ENCODE measurements at regions not wholly inside any gene's neighbourhood (a gene's known extent, or its start where the extent isn't known, plus 50 kb on each side); places are given as distances from the start of the nearest gene placed in this dataset.
"Not testable (repeated sequence)": the region's sequence is repeated elsewhere in the genome, so short reads cannot be mapped to it uniquely, and the experiment has no call there.

GRCh38 chr19:29873801-29874575 is 62.2 kb downstream of the CCNE1 start:
- ATAC-seq (no peak), DNase-seq (ENCODE audit: missing footprints) (no peak)
- intact Hi-C loops (cut with DNase I): loop anchor here (1.0 to 2.0 kb wide), 2 partner anchors 103 to 143 kb away; no protein-coding TSS in a partner anchor

- ATAC-seq (no peak), DNase-seq (ENCODE audit: missing footprints) (no peak)
- intact Hi-C loops (cut with DNase I): loop anchor here (5.0 kb wide), 1 partner anchor 776 kb away; no protein-coding TSS in a partner anchor
Measured at GRCh38 chr19:29875931-29876330, 64.1 kb downstream of the CCNE1 start.

GRCh38 chr19:29876414-29876813 is 64.6 kb downstream of the CCNE1 start:
- intact Hi-C loops (cut with DNase I): loop anchor here (5.0 kb wide), 1 partner anchor 776 kb away; no protein-coding TSS in a partner anchor

GRCh38 chr19:29876908-29877307 is 65.1 kb downstream of the CCNE1 start:
- intact Hi-C loops (cut with DNase I): loop anchor here (5.0 kb wide), 1 partner anchor 775 kb away; no protein-coding TSS in a partner anchor
- DNase-seq (ENCODE audit: missing footprints); ATAC-seq: not testable (repeated sequence)

More at GRCh38 chr19:29876414-29876813, 64.6 kb downstream of the CCNE1 start:
- DNase-seq (ENCODE audit: missing footprints): no peak
- ATAC-seq: no peak

- DNase-seq (ENCODE audit: missing footprints) (no peak), ATAC-seq (peak; percentile 33)
- intact Hi-C loops (cut with DNase I): loop anchor here (2.0 to 5.0 kb wide), 2 partner anchors 146 to 773 kb away; no protein-coding TSS in a partner anchor
Measured at GRCh38 chr19:29878973-29879654, 62.9 kb upstream of the URI1 start.

GRCh38 chr19:29879655-29879974 is 62.4 kb upstream of the URI1 start:
- DNase-seq (ENCODE audit: missing footprints): no peak
- no peak for ATAC-seq
- intact Hi-C loops (cut with DNase I): loop anchor here (2.0 to 5.0 kb wide), 2 partner anchors 147 to 773 kb away; no protein-coding TSS in a partner anchor

- ATAC-seq: no peak
- intact Hi-C loops (cut with DNase I): no loop called here
- DNase-seq (ENCODE audit: missing footprints): no peak
Measured at GRCh38 chr19:29880498-29881081, 61.4 kb upstream of the URI1 start.

- intact Hi-C loops (cut with DNase I): no loop called here
- no peak for DNase-seq (ENCODE audit: missing footprints)
- no peak for ATAC-seq
Measured at GRCh38 chr19:29881386-29881785, 60.7 kb upstream of the URI1 start.

GRCh38 chr19:29882719-29883105 is 59.3 kb upstream of the URI1 start:
- no peak for DNase-seq (ENCODE audit: missing footprints)
- no peak for ATAC-seq
- intact Hi-C loops (cut with DNase I): no loop called here

GRCh38 chr19:29884044-29884443 is 58.0 kb upstream of the URI1 start:
- intact Hi-C loops (cut with DNase I): no loop called here

GRCh38 chr19:29884466-29884865 is 57.6 kb upstream of the URI1 start:
- intact Hi-C loops (cut with DNase I): no loop called here
- no peak for ATAC-seq
- no peak for DNase-seq (ENCODE audit: missing footprints)

More at GRCh38 chr19:29884044-29884443, 58.0 kb upstream of the URI1 start:
- DNase-seq (ENCODE audit: missing footprints) (no peak), ATAC-seq (no peak)

- intact Hi-C loops (cut with DNase I); ATAC-seq; DNase-seq (ENCODE audit: missing footprints): not testable (repeated sequence)
Measured at GRCh38 chr19:29886106-29886505, 55.9 kb upstream of the URI1 start.

GRCh38 chr19:29886586-29886985 is 55.5 kb upstream of the URI1 start:
- ATAC-seq: no peak
- intact Hi-C loops (cut with DNase I): no loop called here
- DNase-seq (ENCODE audit: missing footprints): no peak

GRCh38 chr19:29887442-29887855 is 54.6 kb upstream of the URI1 start:
- intact Hi-C loops (cut with DNase I): no loop called here
- peak; percentile 64 for ATAC-seq
- no peak for DNase-seq (ENCODE audit: missing footprints)

- intact Hi-C loops (cut with DNase I); DNase-seq (ENCODE audit: missing footprints); ATAC-seq: not testable (repeated sequence)
Measured at GRCh38 chr19:29888047-29888446, 54.0 kb upstream of the URI1 start.

- no peak for DNase-seq (ENCODE audit: missing footprints)
- intact Hi-C loops (cut with DNase I): no loop called here
- no peak for ATAC-seq
Measured at GRCh38 chr19:29889702-29890101, 52.3 kb upstream of the URI1 start.

GRCh38 chr19:29890392-29890791 is 51.6 kb upstream of the URI1 start:
- intact Hi-C loops (cut with DNase I): no loop called here
- DNase-seq (ENCODE audit: missing footprints) (no peak), ATAC-seq (no peak)
